ENCODE measurements at regions not wholly inside any gene's neighbourhood (a gene's known extent, or its start where the extent isn't known, plus 50 kb on each side); places are given as distances from the start of the nearest gene placed in this dataset.

DNA sequence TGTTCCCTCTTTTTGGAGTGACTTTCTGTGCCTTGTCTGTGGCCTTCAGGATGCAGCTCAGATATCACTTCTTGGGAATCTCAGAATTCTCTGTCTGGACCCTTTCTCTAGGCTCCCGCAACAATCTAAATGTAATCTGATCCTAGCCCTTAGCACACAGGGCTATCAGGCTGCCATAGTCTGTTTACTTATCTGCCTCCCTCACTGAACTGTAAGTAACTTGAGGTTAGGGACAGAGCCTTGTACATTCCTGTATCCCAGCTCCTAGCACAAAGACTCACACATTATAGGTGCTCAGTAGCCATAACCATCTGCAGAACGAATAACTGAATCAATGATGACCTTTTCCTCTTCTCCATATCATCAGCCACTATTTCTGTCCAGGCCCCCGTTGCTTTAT, 69.5 kb downstream of the RTL9 start:
- Histone ChIP-seq H3K4me1 (no peaks in the 10 kb centered on the region), H3K36me3 (no peaks in the 10 kb centered on the region), H3K27ac (no peak overlapping the region), H3K4me3 (no peak overlapping the region), H3K9me3 (no peaks in the 10 kb centered on the region), H3K27me3 (peaks cover 0 to 7% (median 0%) of the 10 kb centered on the region in 4 donors)
- ATAC-seq, result no peak
- intact Hi-C loops (cut with DNase I), result no loop called here
- no peak for FAIRE-seq
- no peak for DNase-seq
- WGBS, 2 donors, result 58 to 68% methylated on average over 3 of the region's 3 CpGs
- TF ChIP-seq, protein P1, sequence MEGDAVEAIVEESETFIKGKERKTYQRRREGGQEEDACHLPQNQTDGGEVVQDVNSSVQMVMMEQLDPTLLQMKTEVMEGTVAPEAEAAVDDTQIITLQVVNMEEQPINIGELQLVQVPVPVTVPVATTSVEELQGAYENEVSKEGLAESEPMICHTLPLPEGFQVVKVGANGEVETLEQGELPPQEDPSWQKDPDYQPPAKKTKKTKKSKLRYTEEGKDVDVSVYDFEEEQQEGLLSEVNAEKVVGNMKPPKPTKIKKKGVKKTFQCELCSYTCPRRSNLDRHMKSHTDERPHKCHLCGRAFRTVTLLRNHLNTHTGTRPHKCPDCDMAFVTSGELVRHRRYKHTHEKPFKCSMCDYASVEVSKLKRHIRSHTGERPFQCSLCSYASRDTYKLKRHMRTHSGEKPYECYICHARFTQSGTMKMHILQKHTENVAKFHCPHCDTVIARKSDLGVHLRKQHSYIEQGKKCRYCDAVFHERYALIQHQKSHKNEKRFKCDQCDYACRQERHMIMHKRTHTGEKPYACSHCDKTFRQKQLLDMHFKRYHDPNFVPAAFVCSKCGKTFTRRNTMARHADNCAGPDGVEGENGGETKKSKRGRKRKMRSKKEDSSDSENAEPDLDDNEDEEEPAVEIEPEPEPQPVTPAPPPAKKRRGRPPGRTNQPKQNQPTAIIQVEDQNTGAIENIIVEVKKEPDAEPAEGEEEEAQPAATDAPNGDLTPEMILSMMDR (IDR thresholded peaks at IDR 0.05), result no peak

DNA sequence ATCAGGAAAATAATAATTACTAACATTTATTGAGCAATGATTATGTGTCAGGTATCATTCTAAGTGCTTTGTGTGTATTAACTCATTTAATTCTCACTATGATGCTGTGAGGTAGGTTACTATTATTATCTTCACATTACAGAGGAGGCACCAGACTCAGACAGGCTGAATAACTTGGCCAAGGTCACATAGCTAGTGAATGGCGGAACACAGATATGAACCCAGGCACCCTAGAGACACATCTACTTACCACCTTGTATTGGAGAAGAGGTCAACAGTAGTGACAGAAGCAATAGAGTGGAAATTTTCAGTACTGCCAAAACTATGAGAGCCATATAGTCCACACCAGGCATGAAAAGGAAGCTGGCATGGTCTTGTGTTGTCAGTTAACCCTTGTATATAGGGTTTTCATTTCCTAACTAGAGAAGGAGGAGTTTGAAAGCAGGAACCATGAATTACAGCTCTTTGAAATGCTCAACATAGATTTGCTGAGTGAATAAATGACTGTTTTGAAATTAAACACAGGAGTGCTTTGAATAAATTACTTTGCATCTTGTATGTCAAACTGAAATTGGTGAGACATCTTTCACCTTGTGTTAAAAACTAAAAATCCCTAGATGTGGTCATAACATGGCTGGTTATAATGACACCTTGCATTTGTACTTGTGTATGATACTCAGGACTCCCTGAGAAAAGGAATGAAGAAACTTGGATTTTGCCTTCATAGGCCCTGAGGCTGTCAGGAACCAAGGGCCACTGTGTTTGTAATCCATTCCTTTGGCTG, 71.8 kb downstream of the RTL9 start:
- Histone ChIP-seq H3K36me3 (no peaks in the 10 kb centered on the region), H3K27ac (no peak overlapping the region), H3K4me3 (no peak overlapping the region), H3K27me3 (peaks cover 0 to 3% (median 0%) of the 10 kb centered on the region in 4 donors), H3K9me3 (no peaks in the 10 kb centered on the region), H3K4me1 (no peaks in the 10 kb centered on the region)
- no peak for DNase-seq
- intact Hi-C loops (cut with DNase I), result no loop called here
- TF ChIP-seq, protein P1 (IDR thresholded peaks at IDR 0.05), result no peak
- no peak for FAIRE-seq
- ATAC-seq, result no peak
- 67 to 74% methylated on average over 1 of the region's 1 CpG for WGBS, 2 donors

DNA sequence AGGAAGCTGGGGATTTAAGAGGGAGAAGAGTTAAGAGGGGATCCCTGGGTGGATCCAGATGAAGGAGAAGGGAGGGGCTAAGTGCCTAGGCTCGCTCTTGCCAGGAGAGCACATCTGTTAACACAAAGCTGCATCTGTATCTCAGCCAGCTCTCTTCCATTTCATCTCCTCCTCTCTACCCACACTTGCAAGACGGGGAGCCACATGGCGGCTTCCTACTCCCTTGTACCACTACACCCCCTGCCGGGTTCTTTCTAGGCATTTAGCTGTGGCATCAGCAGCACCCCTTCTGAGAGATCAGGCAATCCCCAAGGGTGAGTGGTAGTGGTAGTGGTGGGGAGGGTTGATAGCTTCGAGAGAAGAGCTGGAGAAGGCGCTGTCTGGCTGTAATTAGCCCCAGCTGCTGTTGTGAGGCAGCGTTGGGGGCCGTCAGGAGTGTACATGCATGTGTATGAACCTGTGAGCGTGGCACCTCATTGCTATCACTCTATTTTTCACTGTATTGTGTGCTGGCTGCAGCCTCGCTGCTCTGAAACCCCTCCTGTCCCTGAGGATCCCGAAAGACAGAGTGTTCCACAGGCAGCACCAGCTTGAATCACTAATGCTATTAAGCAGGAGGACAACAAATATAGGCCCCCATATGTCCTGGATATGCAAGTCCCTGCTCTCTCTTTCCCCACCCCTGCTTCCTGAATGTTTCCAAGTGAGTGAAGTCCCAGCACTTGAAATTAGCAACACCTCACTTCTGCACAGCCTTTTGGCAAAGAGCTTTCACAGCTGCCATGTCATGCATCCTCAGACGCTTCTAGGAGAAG, 73.7 kb downstream of the RTL9 start:
- intact Hi-C loops (cut with DNase I), result no loop called here
- no peak for ATAC-seq
- no peak for FAIRE-seq
- TF ChIP-seq, protein P1 (IDR thresholded peaks at IDR 0.05), result no peak
- H3K4me3 ChIP-seq, result no peak overlapping the region
- no peaks in the 10 kb centered on the region for H3K4me1 ChIP-seq
- H3K27ac ChIP-seq, result no peak overlapping the region
- H3K36me3 ChIP-seq, result no peaks in the 10 kb centered on the region
- no peaks in the 10 kb centered on the region for H3K9me3 ChIP-seq
- 55 to 85% methylated on average over 12 of the region's 12 CpGs for WGBS, 2 donors
- no peaks in the 10 kb centered on the region for H3K27me3 ChIP-seq
- no peak for DNase-seq

DNA sequence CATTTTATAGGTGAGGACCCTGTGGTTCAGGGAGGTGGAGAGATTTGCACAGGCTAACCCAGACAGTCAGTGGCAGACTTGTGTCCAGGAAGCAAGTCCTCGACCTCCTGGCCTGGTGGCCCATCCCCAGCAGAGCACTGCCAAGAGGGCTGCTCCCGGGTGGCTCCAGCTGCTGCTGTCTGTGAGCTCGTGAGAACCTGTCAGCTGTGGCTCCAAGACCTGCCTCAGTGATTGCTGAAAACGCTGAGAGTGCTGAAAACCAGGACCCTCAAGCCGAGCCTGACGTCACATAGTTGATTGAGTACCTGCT, 74.2 kb downstream of the RTL9 start:
- no peak for ATAC-seq
- FAIRE-seq, result no peak
- Histone ChIP-seq H3K36me3 (no peaks in the 10 kb centered on the region), H3K9me3 (no peaks in the 10 kb centered on the region), H3K27me3 (no peaks in the 10 kb centered on the region), H3K27ac (no peak overlapping the region), H3K4me3 (no peak overlapping the region), H3K4me1 (no peaks in the 10 kb centered on the region)
- no peak for DNase-seq
- 30 to 32% methylated on average over 6 of the region's 6 CpGs for WGBS, 2 donors
- intact Hi-C loops (cut with DNase I), result no loop called here
- TF ChIP-seq, protein P1 (IDR thresholded peaks at IDR 0.05), result no peak

GRCh38 chrX:110435196-110435595, 76.5 kb downstream of the RTL9 start:
- H3K27ac ChIP-seq, result no peak overlapping the region
- H3K4me3 ChIP-seq, result no peak overlapping the region
- FAIRE-seq (no peak), ATAC-seq (no peak), DNase-seq (no peak)
- TF ChIP-seq, protein P1 (IDR thresholded peaks at IDR 0.05), result no peak
- H3K27me3 ChIP-seq, result no peaks in the 10 kb centered on the region
- no peaks in the 10 kb centered on the region for H3K4me1 ChIP-seq
- intact Hi-C loops (cut with DNase I), result no loop called here
- no peaks in the 10 kb centered on the region for H3K36me3 ChIP-seq
- 52 to 85% methylated on average over 1 of the region's 1 CpG for WGBS, 2 donors
- H3K9me3 ChIP-seq, result no peaks in the 10 kb centered on the region

Data from pancreas (tissue), 10 donors.